CD1c-positive myeloid dendritic cell (primary cell): ENCODE measurements at regions not wholly inside any gene's neighbourhood (a gene's known extent, or its start where the extent isn't known, plus 50 kb on each side); places are given as distances from the start of the nearest gene placed in this dataset.
"Not testable (repeated sequence)": the region's sequence is repeated elsewhere in the genome, so short reads cannot be mapped to it uniquely, and the experiment has no call there.

Source experiments
- DNase-seq: peaks from one replicate; pipeline ENCODE4 v3.0.0-alpha.2; 2016; ENCODE audit errors: extremely low spot score

GRCh38 chrX:140633105-140633504 is 76.5 kb upstream of the LINC00632 start:
- DNase-seq = not testable (repeated sequence)

DNA sequence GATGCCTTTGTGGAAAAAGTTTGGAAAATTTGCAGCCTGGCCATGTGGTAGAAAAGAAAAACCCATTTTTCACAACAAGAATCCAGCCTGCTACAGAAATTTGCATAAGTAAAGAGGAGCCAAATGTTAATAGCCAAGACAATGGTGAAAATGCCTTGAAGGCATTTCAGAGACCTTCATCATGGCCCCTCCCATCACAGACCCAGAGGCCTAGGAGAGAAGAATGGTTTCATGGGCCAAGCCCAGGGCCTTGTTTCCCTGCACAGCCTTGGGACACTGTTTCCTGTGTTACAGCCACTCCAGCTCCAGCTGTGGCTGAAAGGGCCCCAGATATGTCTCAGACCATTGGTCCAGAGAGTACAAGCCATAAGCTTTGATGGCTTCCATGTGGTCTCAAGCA is 101.4 kb upstream of the LINC00632 start:
- DNase-seq = no peak

DNA sequence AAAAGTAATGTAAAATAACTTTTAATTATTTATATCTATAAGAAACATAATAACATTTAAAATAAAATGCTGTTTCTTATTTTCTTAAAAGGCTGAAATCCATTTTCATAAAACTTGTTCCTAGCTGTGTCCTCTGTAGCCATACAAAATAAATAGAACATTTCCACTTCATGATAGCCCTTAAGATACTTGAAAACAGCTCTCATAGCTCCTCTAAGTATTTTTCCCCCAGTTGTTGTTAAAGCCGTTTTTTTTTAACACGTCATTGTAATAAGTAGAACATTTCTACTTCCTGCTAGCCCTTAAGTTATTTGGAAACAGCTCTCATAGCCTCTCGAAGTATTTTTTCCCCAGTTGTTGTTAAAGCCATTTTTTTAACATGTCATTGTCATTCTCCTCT is 97.3 kb upstream of the SOX3 start:
- DNase-seq = no peak

GRCh38 chrX:140599851-140600250 is 95.0 kb upstream of the SOX3 start:
- no peak for DNase-seq

DNA sequence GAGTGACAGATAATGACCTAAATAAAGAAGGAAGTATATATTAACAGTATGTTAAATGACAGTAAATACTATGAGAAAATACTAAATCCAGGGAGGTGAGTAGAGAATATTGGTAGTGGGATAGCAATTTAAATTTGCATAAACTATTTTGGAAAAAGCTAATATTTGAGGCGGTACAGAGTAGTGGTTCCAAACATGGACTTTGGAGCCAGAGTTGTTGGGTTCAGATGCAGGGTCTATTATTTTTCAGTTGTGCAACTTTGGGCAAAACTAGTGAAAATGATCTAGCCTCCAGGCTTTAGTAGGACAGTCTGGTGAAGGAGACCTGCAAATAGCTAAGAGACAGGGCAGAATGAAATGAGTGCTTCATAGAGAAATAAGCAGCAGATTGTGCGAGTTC is 84.8 kb upstream of the SOX3 start:
- DNase-seq = no peak

- DNase-seq = no peak
Observed at GRCh38 chrX:140586951-140587350, 82.1 kb upstream of the SOX3 start.

DNA sequence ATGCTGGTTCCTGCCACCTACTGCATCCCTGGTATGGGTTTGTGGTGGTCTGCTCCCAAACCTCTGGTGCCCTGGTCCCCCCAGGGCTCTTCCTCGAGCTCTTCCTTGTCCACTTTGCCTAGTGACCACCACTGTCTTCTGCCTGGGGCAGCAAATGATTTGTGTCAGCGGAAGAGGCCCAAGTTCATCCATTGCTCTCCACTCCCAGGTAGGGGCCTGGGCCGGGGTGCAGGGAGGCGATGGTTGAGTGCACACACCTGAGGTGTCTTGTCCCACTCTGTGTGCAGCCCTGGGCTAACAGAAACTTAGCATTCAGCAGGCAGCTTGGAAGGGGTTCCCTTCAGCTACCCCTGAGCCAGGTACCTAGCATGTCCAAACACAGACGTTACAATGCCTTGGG is 75.6 kb upstream of the SOX3 start:
- DNase-seq = no peak

DNA sequence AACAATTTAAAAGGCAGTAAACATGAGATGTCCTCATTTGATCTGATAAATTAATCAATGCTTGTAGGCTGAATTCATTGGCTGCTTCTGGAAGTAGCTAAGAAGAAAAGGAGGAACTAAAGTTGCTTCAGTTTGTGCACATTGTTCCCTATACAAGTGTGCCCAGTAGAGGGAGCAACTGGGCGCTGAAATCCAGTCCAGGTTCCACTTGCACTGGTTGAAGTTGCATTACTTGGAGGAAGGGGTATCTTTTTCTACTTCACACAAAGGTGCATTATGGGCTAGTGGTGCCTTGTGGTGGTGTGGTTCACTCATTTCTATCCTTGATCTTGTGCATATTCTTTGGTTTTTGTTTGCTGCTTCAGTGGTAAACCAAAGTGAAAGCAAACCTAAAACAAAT is 67.9 kb upstream of the SOX3 start:
- DNase-seq = peak; percentile 9

DNA sequence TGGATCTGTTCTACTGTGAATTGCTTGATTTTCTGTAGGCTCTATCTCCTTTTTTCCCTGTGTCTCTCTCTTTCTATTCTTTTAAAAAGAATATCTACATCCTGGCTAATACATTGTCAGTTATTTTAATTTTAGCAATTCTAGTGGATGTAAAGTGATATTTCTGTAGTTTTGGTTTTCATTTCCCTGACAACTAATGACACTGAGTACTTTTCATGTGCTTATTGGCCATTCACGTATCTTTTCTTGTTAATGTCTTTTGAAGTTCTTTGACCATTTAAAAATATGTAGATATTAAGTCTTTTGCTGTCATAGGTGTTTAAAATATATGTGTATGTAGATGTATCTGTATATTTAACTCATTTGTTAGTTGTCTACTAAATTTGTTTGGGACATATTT is 59.0 kb upstream of the SOX3 start:
- no peak for DNase-seq
